HG03196 (cell line): ENCODE measurements at regions not wholly inside any gene's neighbourhood (a gene's known extent, or its start where the extent isn't known, plus 50 kb on each side); places are given as distances from the start of the nearest gene placed in this dataset.

Source experiments
- ATAC-seq: cut with Tn5 transposase; IDR thresholded peaks from one replicate; pipeline ENCODE4 v1.9.1; 2021; ENCODE audit not compliant: unreplicated experiment

GRCh38 chr16:86710602-86710950 lies 132.2 kb downstream of the FOXL1 start:
- ATAC-seq, result no peak

GRCh38 chr16:86712158-86713009 lies 134.0 kb downstream of the FOXL1 start:
- no peak for ATAC-seq

- no peak for ATAC-seq
These were observed 134.8 kb downstream of the FOXL1 start for GRCh38 chr16:86713021-86713631.

- ATAC-seq, result no peak
These were observed 135.8 kb downstream of the FOXL1 start for GRCh38 chr16:86714166-86714565.

GRCh38 chr16:86716649-86717048 lies 138.3 kb downstream of the FOXL1 start:
- no peak for ATAC-seq

GRCh38 chr16:86718118-86718517 lies 139.8 kb downstream of the FOXL1 start:
- ATAC-seq, result no peak

- ATAC-seq, result no peak
These were observed 144.6 kb downstream of the FOXL1 start for GRCh38 chr16:86722970-86723369.

- ATAC-seq, result no peak
These were observed 145.3 kb downstream of the FOXL1 start for GRCh38 chr16:86723689-86724088.

GRCh38 chr16:86725401-86725800 lies 147.1 kb downstream of the FOXL1 start:
- no peak for ATAC-seq

- no peak for ATAC-seq
These were observed 148.0 kb downstream of the FOXL1 start for GRCh38 chr16:86726340-86726739.

GRCh38 chr16:86727131-86727530 lies 148.8 kb downstream of the FOXL1 start:
- no peak for ATAC-seq

GRCh38 chr16:86727632-86728031 lies 149.3 kb downstream of the FOXL1 start:
- ATAC-seq, result no peak

GRCh38 chr16:86729686-86730085 lies 151.3 kb downstream of the FOXL1 start:
- ATAC-seq, result no peak

GRCh38 chr16:86730086-86730485 lies 151.7 kb downstream of the FOXL1 start:
- no peak for ATAC-seq

GRCh38 chr16:86730597-86730996 lies 152.2 kb downstream of the FOXL1 start:
- no peak for ATAC-seq

- ATAC-seq, result no peak
These were observed 154.4 kb downstream of the FOXL1 start for GRCh38 chr16:86732621-86733295.

- no peak for ATAC-seq
These were observed 155.4 kb downstream of the FOXL1 start for GRCh38 chr16:86733546-86734254.

GRCh38 chr16:86734543-86735460 lies 156.5 kb downstream of the FOXL1 start:
- ATAC-seq, result no peak

GRCh38 chr16:86735727-86736126 lies 157.4 kb downstream of the FOXL1 start:
- ATAC-seq, result no peak

- no peak for ATAC-seq
These were observed 158.2 kb downstream of the FOXL1 start for GRCh38 chr16:86736502-86736901.
